ENCODE measurements at regions not wholly inside any gene's neighbourhood (a gene's known extent, or its start where the extent isn't known, plus 50 kb on each side); places are given as distances from the start of the nearest gene placed in this dataset.
"Not testable (repeated sequence)": the region's sequence is repeated elsewhere in the genome, so short reads cannot be mapped to it uniquely, and the experiment has no call there.

GRCh38 chr2:8320311-8321066, 361.4 kb upstream of the ID2 start:
- no peaks in the 10 kb centered on the region for H3K9me3 ChIP-seq (ENCODE audit: low read length)
- no peaks in the 10 kb centered on the region for H3K36me3 ChIP-seq (ENCODE audit: insufficient read depth, low read length)
- peaks cover 6% of the 10 kb centered on the region for H3K4me1 ChIP-seq (ENCODE audit: insufficient read depth, low read length)
- H3K4me3 ChIP-seq (ENCODE audit: low read length): no peak overlapping the region
- H2AFZ ChIP-seq (ENCODE audit: low read depth, low read length): no peak overlapping the region
- no peaks in the 10 kb centered on the region for H3K27me3 ChIP-seq (ENCODE audit: insufficient read depth, low read length)

- H3K4me1 ChIP-seq (ENCODE audit: insufficient read depth, low read length): peaks cover 6% of the 10 kb centered on the region
- H3K27me3 ChIP-seq (ENCODE audit: insufficient read depth, low read length): no peaks in the 10 kb centered on the region
- no peaks in the 10 kb centered on the region for H3K36me3 ChIP-seq (ENCODE audit: insufficient read depth, low read length)
- H3K4me3 ChIP-seq (ENCODE audit: low read length): no peak overlapping the region
- H3K9me3 ChIP-seq (ENCODE audit: low read length): no peaks in the 10 kb centered on the region
- no peak overlapping the region for H2AFZ ChIP-seq (ENCODE audit: low read depth, low read length)
Measured at GRCh38 chr2:8322634-8323033, 359.2 kb upstream of the ID2 start.

GRCh38 chr2:8324164-8324856, 357.5 kb upstream of the ID2 start:
- no peaks in the 10 kb centered on the region for H3K9me3 ChIP-seq (ENCODE audit: low read length)
- H3K36me3 ChIP-seq (ENCODE audit: insufficient read depth, low read length): no peaks in the 10 kb centered on the region
- no peaks in the 10 kb centered on the region for H3K27me3 ChIP-seq (ENCODE audit: insufficient read depth, low read length)
- H3K4me1 ChIP-seq (ENCODE audit: insufficient read depth, low read length): peaks cover 6% of the 10 kb centered on the region
- H2AFZ ChIP-seq (ENCODE audit: low read depth, low read length): no peak overlapping the region
- H3K4me3 ChIP-seq (ENCODE audit: low read length): no peak overlapping the region

GRCh38 chr2:8324901-8325300, 357.0 kb upstream of the ID2 start:
- Histone ChIP-seq H3K27me3 (ENCODE audit: insufficient read depth, low read length) (no peaks in the 10 kb centered on the region), H3K4me1 (ENCODE audit: insufficient read depth, low read length) (peaks cover 6% of the 10 kb centered on the region), H2AFZ (ENCODE audit: low read depth, low read length) (no peak overlapping the region), H3K4me3 (ENCODE audit: low read length) (no peak overlapping the region), H3K9me3 (ENCODE audit: low read length) (no peaks in the 10 kb centered on the region), H3K36me3 (ENCODE audit: insufficient read depth, low read length) (no peaks in the 10 kb centered on the region)

DNA sequence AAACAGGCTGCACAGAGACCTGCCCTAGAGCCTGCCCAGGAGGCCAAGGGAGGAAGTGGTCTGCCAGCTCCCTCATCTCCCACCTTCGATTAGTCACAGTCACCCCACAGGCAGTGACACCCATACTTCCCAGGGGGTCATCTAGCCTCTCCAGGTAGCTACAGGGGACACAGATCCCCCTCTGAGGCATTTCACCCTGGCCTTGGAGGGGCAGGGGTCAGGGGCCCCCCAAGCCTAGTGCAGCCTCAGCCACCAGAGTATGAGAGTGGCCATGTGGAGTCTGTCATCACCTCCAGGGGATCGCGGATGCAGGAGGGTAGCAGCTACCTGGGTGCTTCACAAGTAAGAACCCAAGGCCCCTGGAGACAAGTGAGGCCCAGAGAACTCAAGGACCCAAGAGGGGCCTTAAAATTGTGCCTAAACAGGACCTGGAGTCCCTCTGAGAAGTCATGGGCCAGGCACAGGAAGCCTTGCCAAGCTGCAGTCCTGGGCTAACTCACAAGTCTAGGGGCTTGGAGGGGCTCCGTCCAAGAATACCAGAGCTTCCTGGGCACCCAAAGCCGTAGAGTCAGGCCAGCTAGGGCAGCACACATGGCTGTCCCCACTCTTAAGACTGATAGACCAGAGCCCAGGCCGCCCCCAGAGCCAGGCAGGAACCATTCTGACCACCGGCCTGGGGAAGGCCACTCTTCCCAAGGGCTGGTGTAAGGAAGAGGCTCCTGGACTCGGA, 354.3 kb upstream of the ID2 start:
- Histone ChIP-seq H3K4me3 (ENCODE audit: low read length) (no peak overlapping the region), H2AFZ (ENCODE audit: low read depth, low read length) (no peak overlapping the region), H3K4me1 (ENCODE audit: insufficient read depth, low read length) (peaks cover 3% of the 10 kb centered on the region), H3K27me3 (ENCODE audit: insufficient read depth, low read length) (no peaks in the 10 kb centered on the region), H3K36me3 (ENCODE audit: insufficient read depth, low read length) (no peaks in the 10 kb centered on the region), H3K9me3 (ENCODE audit: low read length) (no peaks in the 10 kb centered on the region)

- Histone ChIP-seq H3K4me3 (ENCODE audit: low read length) (no peak overlapping the region), H2AFZ (ENCODE audit: low read depth, low read length) (no peak overlapping the region), H3K4me1 (ENCODE audit: insufficient read depth, low read length) (no peaks in the 10 kb centered on the region), H3K36me3 (ENCODE audit: insufficient read depth, low read length) (no peaks in the 10 kb centered on the region), H3K27me3 (ENCODE audit: insufficient read depth, low read length) (no peaks in the 10 kb centered on the region), H3K9me3 (ENCODE audit: low read length) (no peaks in the 10 kb centered on the region)
Measured at GRCh38 chr2:8328217-8328616, 353.6 kb upstream of the ID2 start.

GRCh38 chr2:8329660-8330622, 351.9 kb upstream of the ID2 start:
- Histone ChIP-seq H2AFZ (ENCODE audit: low read depth, low read length) (no peak overlapping the region), H3K4me3 (ENCODE audit: low read length) (no peak overlapping the region), H3K4me1 (ENCODE audit: insufficient read depth, low read length) (no peaks in the 10 kb centered on the region), H3K9me3 (ENCODE audit: low read length) (no peaks in the 10 kb centered on the region), H3K36me3 (ENCODE audit: insufficient read depth, low read length) (no peaks in the 10 kb centered on the region), H3K27me3 (ENCODE audit: insufficient read depth, low read length) (no peaks in the 10 kb centered on the region)

GRCh38 chr2:8331068-8331467, 350.8 kb upstream of the ID2 start:
- Histone ChIP-seq H3K27me3 (ENCODE audit: insufficient read depth, low read length) (no peaks in the 10 kb centered on the region), H3K4me3 (ENCODE audit: low read length) (no peak overlapping the region), H2AFZ (ENCODE audit: low read depth, low read length) (no peak overlapping the region), H3K36me3 (ENCODE audit: insufficient read depth, low read length) (no peaks in the 10 kb centered on the region), H3K9me3 (ENCODE audit: low read length) (no peaks in the 10 kb centered on the region), H3K4me1 (ENCODE audit: insufficient read depth, low read length) (no peaks in the 10 kb centered on the region)

DNA sequence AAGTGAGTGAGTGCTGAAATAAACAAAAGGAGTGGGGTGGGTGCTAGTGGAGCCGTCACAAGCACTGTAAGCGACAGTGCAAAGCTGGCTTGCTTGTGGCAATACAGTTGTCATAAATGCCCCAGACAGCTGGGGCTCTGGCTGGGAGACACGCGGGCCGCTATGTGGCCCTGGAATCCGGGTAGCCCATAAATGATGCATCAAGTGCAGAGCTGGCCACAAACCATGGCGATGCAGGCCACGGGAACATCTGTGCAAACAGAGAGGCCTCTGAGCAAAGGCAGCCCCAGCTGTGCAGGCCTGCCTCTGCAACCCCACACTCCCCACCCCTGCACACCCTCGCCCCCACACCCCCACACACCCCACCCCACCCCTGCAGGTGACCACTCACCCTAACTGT, 349.2 kb upstream of the ID2 start:
- Histone ChIP-seq H3K4me1 (ENCODE audit: insufficient read depth, low read length) (no peaks in the 10 kb centered on the region), H3K36me3 (ENCODE audit: insufficient read depth, low read length) (no peaks in the 10 kb centered on the region), H3K4me3 (ENCODE audit: low read length) (no peak overlapping the region), H3K27me3 (ENCODE audit: insufficient read depth, low read length) (no peaks in the 10 kb centered on the region), H3K9me3 (ENCODE audit: low read length) (no peaks in the 10 kb centered on the region), H2AFZ (ENCODE audit: low read depth, low read length) (no peak overlapping the region)

GRCh38 chr2:8333177-8333831, 348.6 kb upstream of the ID2 start:
- no peak overlapping the region for H2AFZ ChIP-seq (ENCODE audit: low read depth, low read length)
- H3K4me3 ChIP-seq (ENCODE audit: low read length): no peak overlapping the region
- H3K4me1 ChIP-seq (ENCODE audit: insufficient read depth, low read length): no peaks in the 10 kb centered on the region
- no peaks in the 10 kb centered on the region for H3K27me3 ChIP-seq (ENCODE audit: insufficient read depth, low read length)
- no peaks in the 10 kb centered on the region for H3K36me3 ChIP-seq (ENCODE audit: insufficient read depth, low read length)
- no peaks in the 10 kb centered on the region for H3K9me3 ChIP-seq (ENCODE audit: low read length)

DNA sequence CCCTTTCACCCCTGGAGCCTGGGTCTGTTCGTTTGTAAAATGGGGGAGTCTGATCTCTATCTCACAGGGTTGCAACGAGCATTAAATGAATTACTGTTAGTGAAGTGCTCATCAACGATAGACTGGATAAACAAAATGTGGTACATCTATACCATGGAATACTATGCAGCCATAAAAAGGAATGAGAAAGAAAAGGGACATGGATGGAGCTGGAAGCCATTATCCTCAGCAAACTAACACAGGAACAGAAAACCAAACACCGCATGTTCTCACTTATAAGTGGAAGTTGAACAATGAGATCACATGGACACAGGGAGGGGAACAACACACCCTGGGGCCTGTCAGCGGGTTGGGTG, 348.0 kb upstream of the ID2 start:
- not testable (repeated sequence) for H3K27me3 ChIP-seq (ENCODE audit: insufficient read depth, low read length); H3K36me3 ChIP-seq (ENCODE audit: insufficient read depth, low read length); H2AFZ ChIP-seq (ENCODE audit: low read depth, low read length); H3K9me3 ChIP-seq (ENCODE audit: low read length); H3K4me3 ChIP-seq (ENCODE audit: low read length); H3K4me1 ChIP-seq (ENCODE audit: insufficient read depth, low read length)

GRCh38 chr2:8334866-8335325, 347.0 kb upstream of the ID2 start:
- H3K36me3 ChIP-seq (ENCODE audit: insufficient read depth, low read length): no peaks in the 10 kb centered on the region

More at GRCh38 chr2:8334866-8335325, 347.0 kb upstream of the ID2 start:
- Histone ChIP-seq H3K27me3 (ENCODE audit: insufficient read depth, low read length) (no peaks in the 10 kb centered on the region), H3K4me3 (ENCODE audit: low read length) (no peak overlapping the region), H3K4me1 (ENCODE audit: insufficient read depth, low read length) (no peaks in the 10 kb centered on the region), H2AFZ (ENCODE audit: low read depth, low read length) (no peak overlapping the region), H3K9me3 (ENCODE audit: low read length) (no peaks in the 10 kb centered on the region)

Measured in neuron (in vitro differentiated cells).